Activated naive CD4-positive, alpha-beta T cell treated with anti-CD3 and anti-CD28 coated beads, Interleukin-2, amount 50 U/mL, for 16 hours (primary cell): ENCODE measurements at regions not wholly inside any gene's neighbourhood (a gene's known extent, or its start where the extent isn't known, plus 50 kb on each side); places are given as distances from the start of the nearest gene placed in this dataset.
A peak's percentile ranks its signal among the peaks of the same experiment; 100 is the strongest.

Experiments used
- DNase-seq: peaks from one replicate; pipeline ENCODE4 v3.0.0-alpha.2; 2020

GRCh38 chr15:58235961-58236360, 97.8 kb downstream of the AQP9 start:
- no peak for DNase-seq

- DNase-seq, result no peak
These were observed 102.2 kb downstream of the AQP9 start for GRCh38 chr15:58240191-58240932.

- no peak for DNase-seq
These were observed 103.7 kb downstream of the AQP9 start for GRCh38 chr15:58241872-58242271.

GRCh38 chr15:58243070-58243469, 104.9 kb downstream of the AQP9 start:
- no peak for DNase-seq

GRCh38 chr15:58244536-58244935, 106.4 kb downstream of the AQP9 start:
- DNase-seq, result no peak

- DNase-seq, result no peak
These were observed 107.9 kb downstream of the AQP9 start for GRCh38 chr15:58246041-58246440.

- no peak for DNase-seq
These were observed 110.0 kb downstream of the AQP9 start for GRCh38 chr15:58247855-58248842.

- no peak for DNase-seq
These were observed 111.6 kb downstream of the AQP9 start for GRCh38 chr15:58249646-58250312.

- no peak for DNase-seq
These were observed 114.6 kb downstream of the AQP9 start for GRCh38 chr15:58252586-58253323.

GRCh38 chr15:58257776-58258325, 119.7 kb downstream of the AQP9 start:
- DNase-seq, result no peak

- no peak for DNase-seq
These were observed 120.5 kb downstream of the AQP9 start for GRCh38 chr15:58258501-58259292.

GRCh38 chr15:58260205-58260724, 122.1 kb downstream of the AQP9 start:
- DNase-seq, result no peak

GRCh38 chr15:58260725-58261267, 122.6 kb downstream of the AQP9 start:
- no peak for DNase-seq

GRCh38 chr15:58261368-58261767, 123.2 kb downstream of the AQP9 start:
- DNase-seq, result no peak

- DNase-seq, result no peak
These were observed 126.1 kb downstream of the AQP9 start for GRCh38 chr15:58264053-58264971.

- DNase-seq, result no peak
These were observed 128.9 kb downstream of the AQP9 start for GRCh38 chr15:58267051-58267450.

- DNase-seq, result no peak
These were observed 130.6 kb downstream of the AQP9 start for GRCh38 chr15:58268746-58269267.

GRCh38 chr15:58269455-58270414, 131.6 kb downstream of the AQP9 start:
- DNase-seq, result peak; percentile 17
